ENCODE measurements at regions not wholly inside any gene's neighbourhood (a gene's known extent, or its start where the extent isn't known, plus 50 kb on each side); places are given as distances from the start of the nearest gene placed in this dataset.
A peak's percentile ranks its signal among the peaks of the same experiment; 100 is the strongest.

DNA sequence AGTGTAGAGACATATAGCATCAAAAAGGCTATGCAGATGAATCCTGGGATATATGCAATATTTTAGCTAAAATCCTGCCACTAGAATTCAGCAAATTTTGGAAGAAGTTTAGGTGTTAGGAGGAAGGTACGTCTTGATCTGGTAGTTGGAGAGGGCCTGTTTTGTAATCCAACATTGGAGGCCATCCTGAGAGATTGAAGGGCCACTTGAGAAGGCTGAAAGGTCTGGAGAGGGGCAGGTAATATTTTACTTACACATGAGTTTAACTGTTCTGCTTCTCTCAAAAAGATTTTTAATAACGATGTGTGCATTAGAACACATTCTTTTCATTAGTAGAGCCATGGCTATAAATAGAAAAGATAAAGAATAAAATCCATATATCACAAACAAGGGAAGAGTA lies 422.1 kb downstream of the RAB38 start:
- Histone ChIP-seq H3K4me2 (ENCODE audit: low read length) (no peak overlapping the region), H3K9ac (ENCODE audit: low read length) (no peak overlapping the region), H3K27me3 (ENCODE audit: insufficient read depth, low read depth, low read length) (no peaks in the 10 kb centered on the region), H3K36me3 (ENCODE audit: insufficient read depth, low read length) (no peaks in the 10 kb centered on the region), H3F3A (ENCODE audit: insufficient read depth, low read length, poor library complexity, severe bottlenecking) (no peaks in the 10 kb centered on the region), H3K79me2 (replicated peaks; ENCODE audit: insufficient read depth, low read length) (no peaks in the 10 kb centered on the region), H4K20me1 (ENCODE audit: insufficient read depth) (no peaks in the 10 kb centered on the region), H3K4me3 (ENCODE audit: low read length) (no peak overlapping the region), H3K9me3 (ENCODE audit: low read length) (no peaks in the 10 kb centered on the region), H2AFZ (ENCODE audit: low read depth, low read length) (no peak overlapping the region), H3K27ac (ENCODE audit: low read length) (no peak overlapping the region), H3K9me2 (ENCODE audit: insufficient read depth, low read length) (no peaks in the 10 kb centered on the region)
- TF ChIP-seq TAF1 (IDR thresholded peaks at IDR 0.05; ENCODE audit: low read depth) (no peak), EP300 (conservative IDR thresholded peaks at IDR 0.05; ENCODE audit: poor library complexity, severe bottlenecking) (no peak), POLR2AphosphoS5 (IDR thresholded peaks at IDR 0.05) (no peak), SMC3 (conservative IDR thresholded peaks at IDR 0.05; ENCODE audit: poor library complexity) (no peak), MXI1 (conservative IDR thresholded peaks at IDR 0.05; ENCODE audit: poor library complexity, severe bottlenecking) (no peak), EZH2 (IDR thresholded peaks at IDR 0.05; ENCODE audit: borderline replicate concordance, insufficient read depth, low read length, poor library complexity, severe bottlenecking) (no peak), RAD21 (conservative IDR thresholded peaks at IDR 0.05) (no peak)
- TF ChIP-seq, protein P1, sequence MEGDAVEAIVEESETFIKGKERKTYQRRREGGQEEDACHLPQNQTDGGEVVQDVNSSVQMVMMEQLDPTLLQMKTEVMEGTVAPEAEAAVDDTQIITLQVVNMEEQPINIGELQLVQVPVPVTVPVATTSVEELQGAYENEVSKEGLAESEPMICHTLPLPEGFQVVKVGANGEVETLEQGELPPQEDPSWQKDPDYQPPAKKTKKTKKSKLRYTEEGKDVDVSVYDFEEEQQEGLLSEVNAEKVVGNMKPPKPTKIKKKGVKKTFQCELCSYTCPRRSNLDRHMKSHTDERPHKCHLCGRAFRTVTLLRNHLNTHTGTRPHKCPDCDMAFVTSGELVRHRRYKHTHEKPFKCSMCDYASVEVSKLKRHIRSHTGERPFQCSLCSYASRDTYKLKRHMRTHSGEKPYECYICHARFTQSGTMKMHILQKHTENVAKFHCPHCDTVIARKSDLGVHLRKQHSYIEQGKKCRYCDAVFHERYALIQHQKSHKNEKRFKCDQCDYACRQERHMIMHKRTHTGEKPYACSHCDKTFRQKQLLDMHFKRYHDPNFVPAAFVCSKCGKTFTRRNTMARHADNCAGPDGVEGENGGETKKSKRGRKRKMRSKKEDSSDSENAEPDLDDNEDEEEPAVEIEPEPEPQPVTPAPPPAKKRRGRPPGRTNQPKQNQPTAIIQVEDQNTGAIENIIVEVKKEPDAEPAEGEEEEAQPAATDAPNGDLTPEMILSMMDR (IDR thresholded peaks at IDR 0.05; ENCODE audit: poor library complexity, severe bottlenecking), result no peak
- TF ChIP-seq, protein P2, sequence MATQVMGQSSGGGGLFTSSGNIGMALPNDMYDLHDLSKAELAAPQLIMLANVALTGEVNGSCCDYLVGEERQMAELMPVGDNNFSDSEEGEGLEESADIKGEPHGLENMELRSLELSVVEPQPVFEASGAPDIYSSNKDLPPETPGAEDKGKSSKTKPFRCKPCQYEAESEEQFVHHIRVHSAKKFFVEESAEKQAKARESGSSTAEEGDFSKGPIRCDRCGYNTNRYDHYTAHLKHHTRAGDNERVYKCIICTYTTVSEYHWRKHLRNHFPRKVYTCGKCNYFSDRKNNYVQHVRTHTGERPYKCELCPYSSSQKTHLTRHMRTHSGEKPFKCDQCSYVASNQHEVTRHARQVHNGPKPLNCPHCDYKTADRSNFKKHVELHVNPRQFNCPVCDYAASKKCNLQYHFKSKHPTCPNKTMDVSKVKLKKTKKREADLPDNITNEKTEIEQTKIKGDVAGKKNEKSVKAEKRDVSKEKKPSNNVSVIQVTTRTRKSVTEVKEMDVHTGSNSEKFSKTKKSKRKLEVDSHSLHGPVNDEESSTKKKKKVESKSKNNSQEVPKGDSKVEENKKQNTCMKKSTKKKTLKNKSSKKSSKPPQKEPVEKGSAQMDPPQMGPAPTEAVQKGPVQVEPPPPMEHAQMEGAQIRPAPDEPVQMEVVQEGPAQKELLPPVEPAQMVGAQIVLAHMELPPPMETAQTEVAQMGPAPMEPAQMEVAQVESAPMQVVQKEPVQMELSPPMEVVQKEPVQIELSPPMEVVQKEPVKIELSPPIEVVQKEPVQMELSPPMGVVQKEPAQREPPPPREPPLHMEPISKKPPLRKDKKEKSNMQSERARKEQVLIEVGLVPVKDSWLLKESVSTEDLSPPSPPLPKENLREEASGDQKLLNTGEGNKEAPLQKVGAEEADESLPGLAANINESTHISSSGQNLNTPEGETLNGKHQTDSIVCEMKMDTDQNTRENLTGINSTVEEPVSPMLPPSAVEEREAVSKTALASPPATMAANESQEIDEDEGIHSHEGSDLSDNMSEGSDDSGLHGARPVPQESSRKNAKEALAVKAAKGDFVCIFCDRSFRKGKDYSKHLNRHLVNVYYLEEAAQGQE (IDR thresholded peaks at IDR 0.05; ENCODE audit: borderline replicate concordance), result no peak

DNA sequence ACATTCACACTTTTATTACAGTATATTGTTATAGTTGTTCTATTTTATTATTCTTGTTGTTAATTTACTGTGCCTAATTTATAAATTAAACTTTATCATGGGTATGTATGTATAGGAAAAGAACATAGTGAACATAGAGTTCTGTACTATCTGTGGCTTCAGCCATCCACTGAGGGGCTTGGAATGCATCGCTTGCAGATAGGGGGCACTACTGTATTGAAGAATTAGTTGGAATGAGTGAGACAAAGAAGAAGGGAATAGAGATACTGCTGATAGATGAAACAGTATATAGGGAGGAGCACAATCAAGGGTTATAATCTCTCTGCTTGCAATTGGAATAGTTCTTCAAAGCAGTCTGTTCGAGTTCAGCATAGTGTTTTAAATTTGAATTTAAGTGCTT lies 432.2 kb downstream of the RAB38 start:
- no peak overlapping the region for H3K4me2 ChIP-seq (ENCODE audit: low read length)
- no peak for TF ChIP-seq TAF1 (IDR thresholded peaks at IDR 0.05; ENCODE audit: low read depth)
- TF ChIP-seq, protein P1 (IDR thresholded peaks at IDR 0.05; ENCODE audit: poor library complexity, severe bottlenecking), result peak; percentile 31
- no peak for TF ChIP-seq RAD21 (conservative IDR thresholded peaks at IDR 0.05)
- TF ChIP-seq EP300 (conservative IDR thresholded peaks at IDR 0.05; ENCODE audit: poor library complexity, severe bottlenecking), result no peak
- TF ChIP-seq, protein P2 (IDR thresholded peaks at IDR 0.05; ENCODE audit: borderline replicate concordance), result no peak
- no peak for TF ChIP-seq EZH2 (IDR thresholded peaks at IDR 0.05; ENCODE audit: borderline replicate concordance, insufficient read depth, low read length, poor library complexity, severe bottlenecking)
- TF ChIP-seq SMC3 (conservative IDR thresholded peaks at IDR 0.05; ENCODE audit: poor library complexity), result no peak
- H3K9me3 ChIP-seq (ENCODE audit: low read length), result no peaks in the 10 kb centered on the region
- H2AFZ ChIP-seq (ENCODE audit: low read depth, low read length), result no peak overlapping the region
- H3K9ac ChIP-seq (ENCODE audit: low read length), result no peak overlapping the region
- no peaks in the 10 kb centered on the region for H3K36me3 ChIP-seq (ENCODE audit: insufficient read depth, low read length)
- no peaks in the 10 kb centered on the region for H3K27me3 ChIP-seq (ENCODE audit: insufficient read depth, low read depth, low read length)
- H3K9me2 ChIP-seq (ENCODE audit: insufficient read depth, low read length), result no peaks in the 10 kb centered on the region
- H4K20me1 ChIP-seq (ENCODE audit: insufficient read depth), result no peaks in the 10 kb centered on the region
- H3K79me2 ChIP-seq (replicated peaks; ENCODE audit: insufficient read depth, low read length), result no peaks in the 10 kb centered on the region
- no peaks in the 10 kb centered on the region for H3F3A ChIP-seq (ENCODE audit: insufficient read depth, low read length, poor library complexity, severe bottlenecking)
- H3K27ac ChIP-seq (ENCODE audit: low read length), result no peak overlapping the region
- no peak overlapping the region for H3K4me3 ChIP-seq (ENCODE audit: low read length)

Measured in neural cell (in vitro differentiated cells).